ENCODE measurements at regions not wholly inside any gene's neighbourhood (a gene's known extent, or its start where the extent isn't known, plus 50 kb on each side); places are given as distances from the start of the nearest gene placed in this dataset.

GRCh38 chr14:35456261-35456660 is 51.7 kb upstream of the NFKBIA start:
- DNase-seq (ENCODE audit: low read depth in 1 of 2, low spot score in 1 of 2) = no peak
- TF ChIP-seq, protein P1, sequence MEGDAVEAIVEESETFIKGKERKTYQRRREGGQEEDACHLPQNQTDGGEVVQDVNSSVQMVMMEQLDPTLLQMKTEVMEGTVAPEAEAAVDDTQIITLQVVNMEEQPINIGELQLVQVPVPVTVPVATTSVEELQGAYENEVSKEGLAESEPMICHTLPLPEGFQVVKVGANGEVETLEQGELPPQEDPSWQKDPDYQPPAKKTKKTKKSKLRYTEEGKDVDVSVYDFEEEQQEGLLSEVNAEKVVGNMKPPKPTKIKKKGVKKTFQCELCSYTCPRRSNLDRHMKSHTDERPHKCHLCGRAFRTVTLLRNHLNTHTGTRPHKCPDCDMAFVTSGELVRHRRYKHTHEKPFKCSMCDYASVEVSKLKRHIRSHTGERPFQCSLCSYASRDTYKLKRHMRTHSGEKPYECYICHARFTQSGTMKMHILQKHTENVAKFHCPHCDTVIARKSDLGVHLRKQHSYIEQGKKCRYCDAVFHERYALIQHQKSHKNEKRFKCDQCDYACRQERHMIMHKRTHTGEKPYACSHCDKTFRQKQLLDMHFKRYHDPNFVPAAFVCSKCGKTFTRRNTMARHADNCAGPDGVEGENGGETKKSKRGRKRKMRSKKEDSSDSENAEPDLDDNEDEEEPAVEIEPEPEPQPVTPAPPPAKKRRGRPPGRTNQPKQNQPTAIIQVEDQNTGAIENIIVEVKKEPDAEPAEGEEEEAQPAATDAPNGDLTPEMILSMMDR (IDR thresholded peaks at IDR 0.05; ENCODE audit: low read depth, low read length) = no peak
- H3K36me3 ChIP-seq = no peaks in the 10 kb centered on the region
- H3K9me3 ChIP-seq (ENCODE audit: low read depth) = no peaks in the 10 kb centered on the region
- no peak overlapping the region for H3K27ac ChIP-seq
- no peaks in the 10 kb centered on the region for H3K27me3 ChIP-seq
- no peak overlapping the region for H3K4me3 ChIP-seq
- no peaks in the 10 kb centered on the region for H3K4me1 ChIP-seq (ENCODE audit: low read depth)

- no peak for DNase-seq (ENCODE audit: low read depth in 1 of 2, low spot score in 1 of 2)
- H3K27ac ChIP-seq = no peak overlapping the region
- no peaks in the 10 kb centered on the region for H3K4me1 ChIP-seq (ENCODE audit: low read depth)
- H3K4me3 ChIP-seq = no peak overlapping the region
- TF ChIP-seq, protein P1 (IDR thresholded peaks at IDR 0.05; ENCODE audit: low read depth, low read length) = no peak
- H3K9me3 ChIP-seq (ENCODE audit: low read depth) = no peaks in the 10 kb centered on the region
- H3K27me3 ChIP-seq = no peaks in the 10 kb centered on the region
- H3K36me3 ChIP-seq = no peaks in the 10 kb centered on the region
Observed at GRCh38 chr14:35458442-35458841, 53.9 kb upstream of the NFKBIA start.

DNA sequence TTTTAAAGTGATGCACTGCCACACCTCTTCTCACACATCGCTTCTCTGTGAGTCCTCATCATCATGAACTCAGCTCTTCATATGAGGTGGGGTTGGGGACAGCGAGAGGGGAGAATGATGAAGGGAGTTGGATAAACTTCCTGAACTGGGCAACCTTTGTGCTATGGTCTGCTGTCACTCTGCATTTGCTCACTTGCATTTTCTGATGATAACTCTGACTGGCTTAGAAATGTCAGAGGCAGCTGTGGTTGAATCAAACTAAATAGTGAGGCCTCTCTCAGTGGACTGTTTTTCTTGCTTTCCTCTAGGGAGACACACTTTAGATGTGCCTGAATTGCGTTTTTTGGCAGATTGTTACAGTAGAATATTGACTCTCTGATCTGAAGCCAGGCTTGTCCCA is 55.2 kb upstream of the NFKBIA start:
- TF ChIP-seq, protein P1 (IDR thresholded peaks at IDR 0.05; ENCODE audit: low read depth, low read length) = no peak

DNA sequence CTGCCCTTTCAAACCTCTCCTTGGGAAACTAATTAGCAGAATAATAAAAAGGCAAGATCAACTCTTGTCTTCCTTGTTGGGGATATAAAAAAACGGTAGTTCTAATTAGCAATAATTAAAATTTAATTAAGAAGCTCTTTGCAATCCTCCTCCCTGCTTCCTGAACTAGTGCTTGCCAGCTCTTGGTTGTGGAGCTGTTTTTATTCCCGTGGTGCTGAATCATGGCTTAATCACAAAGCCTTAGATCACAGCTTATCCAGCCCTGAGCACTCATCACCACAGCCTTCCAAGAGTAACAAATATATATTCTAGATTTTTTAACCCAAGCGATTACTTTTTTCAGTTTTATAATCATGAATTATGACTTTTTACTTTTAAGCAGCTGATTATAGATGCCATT is 63.2 kb upstream of the INSM2 start:
- DNase-seq (ENCODE audit: low read depth in 1 of 2, low spot score in 1 of 2) = peak; percentile 45 to 46
- Histone ChIP-seq H3K4me3 (no peak overlapping the region), H3K36me3 (no peaks in the 10 kb centered on the region), H3K4me1 (ENCODE audit: low read depth) (no peaks in the 10 kb centered on the region), H3K27me3 (no peaks in the 10 kb centered on the region), H3K27ac (no peak overlapping the region), H3K9me3 (ENCODE audit: low read depth) (no peaks in the 10 kb centered on the region)
- TF ChIP-seq, protein P1 (IDR thresholded peaks at IDR 0.05; ENCODE audit: low read depth, low read length) = no peak

More for the DNA sequence above, 55.2 kb upstream of the NFKBIA start:
- Histone ChIP-seq H3K36me3 (no peaks in the 10 kb centered on the region), H3K9me3 (ENCODE audit: low read depth) (no peaks in the 10 kb centered on the region), H3K27ac (no peak overlapping the region), H3K27me3 (no peaks in the 10 kb centered on the region), H3K4me1 (ENCODE audit: low read depth) (no peaks in the 10 kb centered on the region), H3K4me3 (no peak overlapping the region)
- DNase-seq (ENCODE audit: low read depth in 1 of 2, low spot score in 1 of 2) = no peak

DNA sequence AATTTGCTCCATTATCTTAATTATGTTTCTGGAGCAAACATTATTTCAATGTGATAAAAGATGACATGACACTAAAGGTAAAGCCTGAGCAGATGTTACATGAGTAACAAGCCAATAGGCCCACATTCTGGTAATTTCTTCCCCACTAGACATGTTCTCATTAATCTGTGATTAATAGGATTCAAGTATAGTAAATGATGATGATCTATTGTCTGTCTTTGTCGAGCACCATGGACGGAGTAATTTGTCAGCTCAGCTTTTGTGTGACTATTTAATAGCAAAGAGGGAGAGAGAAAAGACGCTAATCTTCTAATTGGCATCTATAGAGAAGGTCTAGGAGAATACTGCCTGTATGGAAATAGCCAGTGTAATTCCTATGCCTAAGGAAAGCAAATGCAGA is 62.2 kb upstream of the INSM2 start:
- Histone ChIP-seq H3K36me3 (no peaks in the 10 kb centered on the region), H3K27me3 (no peaks in the 10 kb centered on the region), H3K4me3 (no peak overlapping the region), H3K9me3 (ENCODE audit: low read depth) (no peaks in the 10 kb centered on the region), H3K27ac (no peak overlapping the region), H3K4me1 (ENCODE audit: low read depth) (no peaks in the 10 kb centered on the region)
- TF ChIP-seq, protein P1 (IDR thresholded peaks at IDR 0.05; ENCODE audit: low read depth, low read length) = no peak
- no peak for DNase-seq (ENCODE audit: low read depth in 1 of 2, low spot score in 1 of 2)

GRCh38 chr14:35474323-35474722 is 59.6 kb upstream of the INSM2 start:
- no peak for DNase-seq (ENCODE audit: low read depth in 1 of 2, low spot score in 1 of 2)
- TF ChIP-seq, protein P1 (IDR thresholded peaks at IDR 0.05; ENCODE audit: low read depth, low read length) = no peak
- Histone ChIP-seq H3K9me3 (ENCODE audit: low read depth) (no peaks in the 10 kb centered on the region), H3K27me3 (no peaks in the 10 kb centered on the region), H3K4me1 (ENCODE audit: low read depth) (no peaks in the 10 kb centered on the region), H3K4me3 (no peak overlapping the region), H3K36me3 (no peaks in the 10 kb centered on the region), H3K27ac (no peak overlapping the region)

Measured in cardiac muscle cell (in vitro differentiated cells and primary cell).